ENCODE measurements at regions not wholly inside any gene's neighbourhood (a gene's known extent, or its start where the extent isn't known, plus 50 kb on each side); places are given as distances from the start of the nearest gene placed in this dataset.

DNA sequence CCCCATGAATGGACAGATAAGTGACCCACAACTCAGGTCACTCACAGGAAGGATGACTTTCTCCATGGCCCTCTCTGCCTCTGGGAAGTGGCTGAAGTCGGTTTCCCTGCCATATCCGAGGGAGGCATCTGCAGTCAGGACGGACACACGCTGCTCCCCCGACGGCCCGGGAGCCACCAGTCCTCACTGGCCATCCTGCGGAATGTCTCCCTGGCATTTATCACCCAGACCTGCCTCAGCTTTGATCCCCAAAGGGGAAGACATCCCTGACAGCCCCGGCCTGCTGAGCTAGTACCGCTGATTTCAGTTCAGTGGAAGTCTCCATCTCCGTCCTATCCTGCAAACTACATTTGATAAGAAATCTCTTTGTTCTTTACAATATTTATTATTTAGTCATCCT lies 339.5 kb upstream of the MKI67 start:
- Histone ChIP-seq H3K36me3 (ENCODE audit: control insufficient read depth, insufficient read depth, low read length) (no peaks in the 10 kb centered on the region), H3K27me3 (ENCODE audit: control insufficient read depth, insufficient read depth, low read length) (no peaks in the 10 kb centered on the region), H3K4me3 (ENCODE audit: low read depth, low read length) (no peak overlapping the region)
- TF ChIP-seq, protein P1, sequence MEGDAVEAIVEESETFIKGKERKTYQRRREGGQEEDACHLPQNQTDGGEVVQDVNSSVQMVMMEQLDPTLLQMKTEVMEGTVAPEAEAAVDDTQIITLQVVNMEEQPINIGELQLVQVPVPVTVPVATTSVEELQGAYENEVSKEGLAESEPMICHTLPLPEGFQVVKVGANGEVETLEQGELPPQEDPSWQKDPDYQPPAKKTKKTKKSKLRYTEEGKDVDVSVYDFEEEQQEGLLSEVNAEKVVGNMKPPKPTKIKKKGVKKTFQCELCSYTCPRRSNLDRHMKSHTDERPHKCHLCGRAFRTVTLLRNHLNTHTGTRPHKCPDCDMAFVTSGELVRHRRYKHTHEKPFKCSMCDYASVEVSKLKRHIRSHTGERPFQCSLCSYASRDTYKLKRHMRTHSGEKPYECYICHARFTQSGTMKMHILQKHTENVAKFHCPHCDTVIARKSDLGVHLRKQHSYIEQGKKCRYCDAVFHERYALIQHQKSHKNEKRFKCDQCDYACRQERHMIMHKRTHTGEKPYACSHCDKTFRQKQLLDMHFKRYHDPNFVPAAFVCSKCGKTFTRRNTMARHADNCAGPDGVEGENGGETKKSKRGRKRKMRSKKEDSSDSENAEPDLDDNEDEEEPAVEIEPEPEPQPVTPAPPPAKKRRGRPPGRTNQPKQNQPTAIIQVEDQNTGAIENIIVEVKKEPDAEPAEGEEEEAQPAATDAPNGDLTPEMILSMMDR (IDR thresholded peaks at IDR 0.05; ENCODE audit: insufficient read depth, low read length, poor library complexity, severe bottlenecking): no peak
- no peak for DNase-seq (ENCODE audit: low read depth)

DNA sequence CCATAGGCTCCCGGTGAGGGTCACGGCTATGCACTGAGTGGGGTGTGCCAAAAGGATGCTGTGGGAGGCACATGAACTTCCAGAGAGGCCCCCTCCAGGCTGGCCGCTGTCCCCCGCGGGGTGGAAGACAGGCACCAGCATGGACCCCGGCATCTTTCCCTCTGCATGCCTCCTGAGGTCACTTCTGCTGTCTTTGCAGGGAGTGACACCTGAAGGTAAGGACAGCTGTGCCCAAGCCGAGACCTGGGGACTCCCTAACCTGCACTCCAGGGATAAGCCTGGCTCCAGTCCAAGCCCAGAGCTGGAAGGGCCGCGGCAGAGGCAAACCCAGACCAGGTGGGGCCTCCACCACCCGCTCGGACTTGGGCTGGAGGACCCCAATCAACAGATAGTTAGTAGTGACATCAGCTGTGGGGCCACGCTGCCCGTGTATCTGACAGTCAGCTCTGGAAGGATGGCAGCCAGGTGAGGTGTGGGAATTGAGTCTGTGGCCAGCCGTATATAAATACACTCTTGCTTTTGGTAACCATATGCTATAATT lies 340.7 kb upstream of the MKI67 start:
- no peaks in the 10 kb centered on the region for H3K27me3 ChIP-seq (ENCODE audit: control insufficient read depth, insufficient read depth, low read length)
- DNase-seq (ENCODE audit: low read depth): no peak
- H3K36me3 ChIP-seq (ENCODE audit: control insufficient read depth, insufficient read depth, low read length): no peaks in the 10 kb centered on the region
- TF ChIP-seq, protein P1 (IDR thresholded peaks at IDR 0.05; ENCODE audit: insufficient read depth, low read length, poor library complexity, severe bottlenecking): no peak
- no peak overlapping the region for H3K4me3 ChIP-seq (ENCODE audit: low read depth, low read length)

DNA sequence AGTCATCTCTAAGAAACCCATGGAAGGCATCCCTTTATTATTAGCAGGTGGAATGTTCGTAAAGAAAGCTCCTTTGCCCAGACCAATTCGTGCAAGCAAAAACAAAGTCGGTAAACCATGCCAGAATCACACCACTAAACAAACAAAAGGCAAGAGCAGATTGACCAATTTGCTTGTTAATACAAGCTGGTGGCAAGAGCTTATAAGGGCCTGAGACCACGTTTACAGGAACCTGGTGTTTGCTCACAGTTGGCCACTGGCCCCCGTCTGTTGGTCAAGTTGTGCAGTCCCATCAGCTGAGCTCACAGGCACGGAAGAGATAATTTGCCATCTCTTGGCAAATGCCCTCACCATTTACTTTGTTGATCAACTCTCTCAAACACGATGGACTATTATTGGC lies 342.2 kb upstream of the MKI67 start:
- DNase-seq (ENCODE audit: low read depth): no peak
- no peak overlapping the region for H3K4me3 ChIP-seq (ENCODE audit: low read depth, low read length)
- H3K36me3 ChIP-seq (ENCODE audit: control insufficient read depth, insufficient read depth, low read length): no peaks in the 10 kb centered on the region
- TF ChIP-seq, protein P1 (IDR thresholded peaks at IDR 0.05; ENCODE audit: insufficient read depth, low read length, poor library complexity, severe bottlenecking): no peak
- no peaks in the 10 kb centered on the region for H3K27me3 ChIP-seq (ENCODE audit: control insufficient read depth, insufficient read depth, low read length)

DNA sequence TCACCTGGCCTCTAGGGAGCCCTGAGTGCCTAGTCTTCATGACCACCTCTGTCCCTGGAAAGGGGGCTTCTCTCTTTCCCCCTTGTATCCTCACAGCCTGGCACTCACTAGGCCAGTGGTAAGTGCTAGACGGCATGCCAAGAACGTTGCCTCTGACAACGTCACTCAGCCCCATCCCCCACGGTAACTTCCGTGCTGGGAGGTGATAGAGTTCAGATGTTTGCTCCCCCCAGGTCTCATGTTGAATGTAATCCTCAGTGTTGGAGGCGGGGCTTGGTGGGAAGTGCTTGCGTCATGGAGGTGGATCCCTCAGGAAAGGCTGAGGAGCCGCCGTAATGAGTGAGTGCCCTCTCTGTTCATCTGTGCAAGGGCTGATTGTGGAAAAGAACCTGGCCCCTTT lies 343.3 kb upstream of the MKI67 start:
- Histone ChIP-seq H3K27me3 (ENCODE audit: control insufficient read depth, insufficient read depth, low read length) (no peaks in the 10 kb centered on the region), H3K36me3 (ENCODE audit: control insufficient read depth, insufficient read depth, low read length) (no peaks in the 10 kb centered on the region), H3K4me3 (ENCODE audit: low read depth, low read length) (no peak overlapping the region)
- DNase-seq (ENCODE audit: low read depth): no peak
- TF ChIP-seq, protein P1 (IDR thresholded peaks at IDR 0.05; ENCODE audit: insufficient read depth, low read length, poor library complexity, severe bottlenecking): no peak

DNA sequence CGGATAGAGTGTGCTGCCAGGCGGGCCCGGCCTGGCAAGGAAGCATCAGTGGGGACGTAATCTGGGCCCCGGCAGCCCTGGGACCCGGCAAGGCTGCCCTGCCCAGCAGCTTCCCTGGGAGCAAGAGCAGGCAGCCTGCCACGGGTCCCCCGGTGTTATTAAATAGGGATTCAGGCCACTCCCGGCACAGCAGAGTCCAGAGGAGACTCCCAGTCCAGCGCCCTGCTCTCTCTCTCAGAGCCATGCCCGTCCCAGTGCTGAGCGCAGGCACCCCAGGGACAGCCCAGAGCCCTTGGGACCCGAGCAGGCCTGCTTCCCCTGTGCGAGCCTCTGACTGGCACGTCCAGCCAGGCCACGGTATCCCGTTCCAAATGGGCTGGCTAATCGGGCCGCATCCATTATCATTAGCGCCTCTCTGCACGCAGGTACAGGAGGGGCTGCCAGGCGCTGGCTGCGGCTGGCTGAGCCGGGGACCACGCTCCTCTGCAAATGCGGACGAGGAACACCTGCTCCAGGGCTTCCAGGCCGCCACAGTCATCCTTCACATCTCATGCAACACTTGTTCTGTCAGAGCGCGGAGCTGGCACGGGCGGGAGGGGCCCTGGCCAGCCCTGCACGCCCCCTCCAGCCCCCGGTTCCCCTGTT lies 344.2 kb upstream of the MKI67 start:
- Histone ChIP-seq H3K36me3 (ENCODE audit: control insufficient read depth, insufficient read depth, low read length) (no peaks in the 10 kb centered on the region), H3K4me3 (ENCODE audit: low read depth, low read length) (no peak overlapping the region), H3K27me3 (ENCODE audit: control insufficient read depth, insufficient read depth, low read length) (no peaks in the 10 kb centered on the region)
- TF ChIP-seq, protein P1 (IDR thresholded peaks at IDR 0.05; ENCODE audit: insufficient read depth, low read length, poor library complexity, severe bottlenecking): no peak
- no peak for DNase-seq (ENCODE audit: low read depth)

DNA sequence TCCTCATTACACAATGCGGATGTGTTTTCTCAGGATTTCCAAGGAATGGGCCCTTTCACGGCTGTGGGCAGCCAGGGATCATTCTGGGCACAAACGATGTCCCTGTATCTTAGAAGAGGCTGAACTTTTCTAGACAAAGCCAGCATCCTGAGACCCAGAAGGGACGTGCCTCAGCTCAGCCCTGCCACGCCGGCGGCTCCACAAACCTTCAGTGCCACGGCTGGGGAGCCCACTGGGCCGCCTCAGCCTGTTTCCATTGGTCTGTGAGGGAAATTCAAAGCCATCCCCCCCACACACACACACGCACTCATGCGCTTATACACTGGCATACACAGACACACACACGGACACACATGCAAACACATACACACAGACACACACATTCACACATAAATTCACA lies 344.9 kb upstream of the MKI67 start:
- TF ChIP-seq, protein P1 (IDR thresholded peaks at IDR 0.05; ENCODE audit: insufficient read depth, low read length, poor library complexity, severe bottlenecking): no peak
- no peak for DNase-seq (ENCODE audit: low read depth)
- Histone ChIP-seq H3K36me3 (ENCODE audit: control insufficient read depth, insufficient read depth, low read length) (no peaks in the 10 kb centered on the region), H3K4me3 (ENCODE audit: low read depth, low read length) (no peak overlapping the region), H3K27me3 (ENCODE audit: control insufficient read depth, insufficient read depth, low read length) (no peaks in the 10 kb centered on the region)

Measured in kidney epithelial cell (primary cell).